ENCODE measurements at regions not wholly inside any gene's neighbourhood (a gene's known extent, or its start where the extent isn't known, plus 50 kb on each side); places are given as distances from the start of the nearest gene placed in this dataset.

DNA sequence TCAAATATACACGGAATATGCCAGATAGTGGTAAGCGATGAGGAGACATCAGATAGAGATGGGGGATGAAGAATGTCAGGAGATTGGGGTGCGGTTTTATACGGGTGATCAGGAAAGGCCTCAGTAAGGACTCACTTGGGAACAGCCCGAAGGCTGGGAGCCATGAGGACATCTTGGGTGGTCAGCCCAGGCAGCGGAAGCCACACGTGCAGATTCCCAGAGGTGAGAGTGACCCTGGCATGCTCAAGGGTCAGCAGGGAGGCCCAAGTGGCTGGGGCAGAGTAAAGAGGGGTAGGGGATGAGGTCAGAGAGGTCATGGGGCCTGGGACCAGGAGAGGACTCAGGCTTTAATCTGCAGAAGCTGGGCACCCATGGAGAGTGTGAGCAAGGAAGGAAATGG is 106.6 kb downstream of the MATN1 start:
- no peaks in the 10 kb centered on the region for H3K4me1 ChIP-seq (ENCODE audit: control insufficient read depth in 1 of 2, insufficient read depth in 2 of 2, low read length in 2 of 2)
- no peak overlapping the region for H3K4me3 ChIP-seq (ENCODE audit: low read depth in 1 of 2, low read length in 2 of 2)
- H3K9me3 ChIP-seq (ENCODE audit: control insufficient read depth in 1 of 2, low read length in 2 of 2) = no peaks in the 10 kb centered on the region
- no peak overlapping the region for H3K27ac ChIP-seq (ENCODE audit: low read length)
- no peaks in the 10 kb centered on the region for H3K27me3 ChIP-seq (ENCODE audit: low read depth, low read length)
- H3K36me3 ChIP-seq (ENCODE audit: control insufficient read depth in 1 of 2, insufficient read depth in 2 of 2, low read length in 2 of 2) = no peaks in the 10 kb centered on the region

DNA sequence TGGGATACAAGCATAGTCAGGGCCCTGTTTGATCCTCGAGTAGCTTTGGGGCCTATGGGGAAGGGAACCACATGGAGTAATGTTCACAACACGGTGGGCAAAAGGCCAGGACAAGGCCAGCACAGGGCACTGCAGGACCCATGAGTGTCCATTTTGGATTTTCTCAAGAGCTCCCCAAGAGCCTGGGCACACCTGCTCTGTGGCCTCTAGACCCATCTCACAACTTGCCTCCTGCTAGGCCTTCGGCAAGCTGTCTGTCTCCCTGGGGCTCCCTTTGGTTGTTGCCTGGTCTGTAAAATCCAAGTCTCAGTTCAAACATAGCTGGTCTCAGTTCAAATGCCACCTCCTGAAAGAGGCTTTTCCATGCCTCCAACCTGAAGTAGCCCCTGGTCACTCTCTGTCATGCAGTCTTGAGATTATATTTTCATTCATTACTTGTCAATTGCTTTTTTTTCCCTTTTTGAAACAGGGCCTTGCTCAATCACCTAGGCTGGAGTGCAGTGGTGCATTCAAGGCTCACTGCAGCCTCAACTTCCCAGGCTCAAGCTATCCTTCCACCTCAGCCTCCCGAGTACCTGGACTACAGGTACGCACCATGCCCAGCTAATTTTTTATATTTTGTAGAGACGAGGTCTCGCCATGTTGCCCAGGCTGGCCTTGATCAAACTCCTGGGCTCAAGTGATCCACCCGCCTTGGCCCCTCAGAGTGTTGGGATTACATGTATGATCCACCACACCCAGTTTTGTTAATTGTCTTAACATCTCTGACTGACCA is 107.4 kb downstream of the MATN1 start:
- Histone ChIP-seq H3K36me3 (ENCODE audit: control insufficient read depth in 1 of 2, insufficient read depth in 2 of 2, low read length in 2 of 2) (no peaks in the 10 kb centered on the region), H3K27ac (ENCODE audit: low read length) (no peak overlapping the region), H3K9me3 (ENCODE audit: control insufficient read depth in 1 of 2, low read length in 2 of 2) (no peaks in the 10 kb centered on the region), H3K4me3 (ENCODE audit: low read depth in 1 of 2, low read length in 2 of 2) (no peak overlapping the region), H3K4me1 (ENCODE audit: control insufficient read depth in 1 of 2, insufficient read depth in 2 of 2, low read length in 2 of 2) (no peaks in the 10 kb centered on the region), H3K27me3 (ENCODE audit: low read depth, low read length) (no peaks in the 10 kb centered on the region)

DNA sequence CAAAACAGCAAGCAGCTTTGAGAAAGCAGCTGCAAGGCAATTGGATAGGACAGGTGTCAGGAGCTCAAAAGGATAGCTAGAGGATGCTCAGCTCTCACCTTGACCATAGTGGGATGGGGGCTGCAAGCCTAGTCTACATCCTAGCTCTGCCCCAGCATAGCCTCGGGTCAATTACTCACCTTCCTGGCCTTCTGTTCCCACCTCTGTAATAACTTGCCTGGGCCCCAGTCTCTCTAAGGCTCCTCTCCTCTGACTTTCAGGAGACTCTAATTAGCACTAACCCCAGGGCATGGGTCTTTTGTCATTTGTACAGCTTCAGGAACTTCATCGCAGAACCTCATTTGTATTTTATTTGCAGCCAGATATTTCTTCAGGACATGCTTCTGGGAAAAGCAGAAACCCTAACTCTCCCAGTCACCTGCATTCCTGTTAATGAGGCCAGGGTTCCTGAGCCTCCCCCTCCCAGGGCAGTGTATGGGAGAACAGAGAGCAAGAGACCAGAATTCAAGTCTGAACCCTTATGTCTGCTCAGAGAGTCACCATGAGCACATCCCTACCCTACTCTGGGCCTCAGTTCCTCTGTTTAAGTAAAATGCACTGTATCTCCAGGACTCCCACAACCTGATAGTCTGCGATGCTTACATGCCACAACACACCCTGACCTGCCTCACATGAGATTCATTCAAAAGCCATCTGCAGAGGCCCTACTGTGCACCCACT is 108.1 kb downstream of the MATN1 start:
- H3K4me3 ChIP-seq (ENCODE audit: low read depth in 1 of 2, low read length in 2 of 2) = no peak overlapping the region
- H3K36me3 ChIP-seq (ENCODE audit: control insufficient read depth in 1 of 2, insufficient read depth in 2 of 2, low read length in 2 of 2) = no peaks in the 10 kb centered on the region
- no peaks in the 10 kb centered on the region for H3K4me1 ChIP-seq (ENCODE audit: control insufficient read depth in 1 of 2, insufficient read depth in 2 of 2, low read length in 2 of 2)
- H3K27ac ChIP-seq (ENCODE audit: low read length) = no peak overlapping the region
- no peaks in the 10 kb centered on the region for H3K9me3 ChIP-seq (ENCODE audit: control insufficient read depth in 1 of 2, low read length in 2 of 2)
- H3K27me3 ChIP-seq (ENCODE audit: low read depth, low read length) = no peaks in the 10 kb centered on the region

DNA sequence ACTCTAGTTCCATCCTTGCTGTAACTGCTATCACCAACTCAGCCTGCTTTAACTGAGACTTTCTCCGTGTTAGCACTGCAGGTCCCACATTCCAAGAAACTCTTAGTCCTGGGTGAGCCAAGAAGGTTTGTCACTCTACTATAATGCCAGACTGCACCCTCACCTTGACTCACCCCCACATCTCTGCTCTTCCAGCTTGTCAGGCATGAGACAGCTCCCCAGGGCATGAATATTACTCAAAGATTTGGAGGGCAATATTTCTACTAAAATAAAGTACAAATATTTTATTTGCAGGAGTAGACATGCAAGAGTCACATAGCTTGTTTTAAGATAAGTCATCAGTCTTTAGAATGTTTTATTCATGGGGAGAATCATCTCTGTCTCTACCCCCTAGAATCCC is 110.2 kb downstream of the MATN1 start:
- H3K9me3 ChIP-seq (ENCODE audit: control insufficient read depth in 1 of 2, low read length in 2 of 2) = no peaks in the 10 kb centered on the region
- H3K27ac ChIP-seq (ENCODE audit: low read length) = no peak overlapping the region
- H3K27me3 ChIP-seq (ENCODE audit: low read depth, low read length) = no peaks in the 10 kb centered on the region
- no peaks in the 10 kb centered on the region for H3K36me3 ChIP-seq (ENCODE audit: control insufficient read depth in 1 of 2, insufficient read depth in 2 of 2, low read length in 2 of 2)
- H3K4me3 ChIP-seq (ENCODE audit: low read depth in 1 of 2, low read length in 2 of 2) = no peak overlapping the region
- H3K4me1 ChIP-seq (ENCODE audit: control insufficient read depth in 1 of 2, insufficient read depth in 2 of 2, low read length in 2 of 2) = no peaks in the 10 kb centered on the region

DNA sequence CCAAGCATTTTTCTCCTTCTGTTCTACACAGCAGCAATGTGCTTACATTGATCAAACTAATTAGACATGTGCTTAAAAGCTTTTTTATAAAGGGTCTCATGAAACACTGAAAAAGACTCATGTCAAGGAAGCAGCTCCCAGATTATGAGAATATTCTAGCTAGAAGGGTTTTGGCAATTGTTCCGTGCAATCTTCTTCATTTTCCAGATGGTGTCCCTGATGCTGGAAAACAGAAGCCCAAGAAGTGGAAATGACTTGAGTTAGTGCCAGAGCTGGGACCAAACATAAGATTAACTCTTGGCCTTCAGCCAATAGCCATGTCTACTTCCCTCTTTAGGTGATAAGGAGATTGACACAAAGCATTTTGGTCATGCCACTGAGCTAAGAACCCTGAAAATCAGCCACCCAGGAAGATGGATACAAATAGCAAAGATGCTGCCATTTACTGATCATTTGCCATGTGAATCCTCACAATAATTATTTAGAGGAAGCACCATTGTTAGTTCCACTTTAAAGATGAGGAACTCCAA is 110.8 kb downstream of the MATN1 start:
- Histone ChIP-seq H3K4me1 (ENCODE audit: control insufficient read depth in 1 of 2, insufficient read depth in 2 of 2, low read length in 2 of 2) (no peaks in the 10 kb centered on the region), H3K9me3 (ENCODE audit: control insufficient read depth in 1 of 2, low read length in 2 of 2) (no peaks in the 10 kb centered on the region), H3K27ac (ENCODE audit: low read length) (no peak overlapping the region), H3K27me3 (ENCODE audit: low read depth, low read length) (no peaks in the 10 kb centered on the region), H3K36me3 (ENCODE audit: control insufficient read depth in 1 of 2, insufficient read depth in 2 of 2, low read length in 2 of 2) (no peaks in the 10 kb centered on the region), H3K4me3 (ENCODE audit: low read depth in 1 of 2, low read length in 2 of 2) (no peak overlapping the region)

DNA sequence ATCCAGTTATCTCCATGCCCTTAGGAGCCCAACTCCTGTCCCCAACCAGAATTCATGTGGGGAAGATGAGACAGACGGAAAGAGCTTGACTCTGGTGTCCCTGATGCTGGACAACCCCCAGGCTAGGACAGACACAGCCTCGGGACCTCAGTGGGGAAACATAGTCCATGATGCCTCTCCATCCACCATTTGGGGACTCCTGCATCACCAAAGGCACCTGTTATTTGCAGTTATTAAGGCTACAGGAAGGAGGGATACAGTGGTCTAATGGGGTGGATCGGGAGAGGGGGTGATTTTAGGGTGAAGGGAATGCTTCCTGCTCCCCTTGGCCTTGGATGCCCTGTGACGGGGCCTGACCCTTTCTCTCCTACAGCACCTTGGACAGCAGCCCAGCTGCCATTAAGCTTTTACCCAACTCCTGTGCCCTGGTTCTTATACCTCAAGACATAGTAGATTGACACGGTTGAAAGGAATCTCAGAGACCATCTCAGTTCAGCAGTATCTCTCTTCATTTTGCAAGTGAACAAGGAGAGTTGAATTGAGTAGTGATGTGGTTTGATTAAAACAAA is 111.6 kb downstream of the MATN1 start:
- Histone ChIP-seq H3K4me3 (ENCODE audit: low read depth in 1 of 2, low read length in 2 of 2) (no peak overlapping the region), H3K27me3 (ENCODE audit: low read depth, low read length) (no peaks in the 10 kb centered on the region), H3K36me3 (ENCODE audit: control insufficient read depth in 1 of 2, insufficient read depth in 2 of 2, low read length in 2 of 2) (no peaks in the 10 kb centered on the region), H3K9me3 (ENCODE audit: control insufficient read depth in 1 of 2, low read length in 2 of 2) (no peaks in the 10 kb centered on the region), H3K27ac (ENCODE audit: low read length) (no peak overlapping the region), H3K4me1 (ENCODE audit: control insufficient read depth in 1 of 2, insufficient read depth in 2 of 2, low read length in 2 of 2) (no peaks in the 10 kb centered on the region)

DNA sequence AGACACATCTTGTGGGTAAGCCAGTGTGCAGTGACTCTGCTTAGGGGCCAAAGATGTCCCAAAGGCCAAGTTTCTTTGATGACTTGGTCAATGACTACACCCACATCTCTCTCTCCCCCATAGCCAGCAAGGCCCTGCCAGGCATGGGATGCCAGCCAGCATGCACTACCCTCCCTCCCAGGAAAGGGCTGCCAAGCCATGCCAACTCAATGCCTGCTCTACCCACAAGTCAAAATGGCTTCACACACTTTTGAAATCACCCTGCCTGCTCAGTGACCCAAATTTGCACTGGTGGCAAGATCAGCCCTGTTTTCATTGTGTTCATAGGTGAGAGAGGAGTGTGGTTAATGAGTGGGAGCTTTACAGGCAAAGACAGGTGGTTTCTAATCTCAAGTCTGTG is 112.5 kb downstream of the MATN1 start:
- Histone ChIP-seq H3K4me3 (ENCODE audit: low read depth in 1 of 2, low read length in 2 of 2) (no peak overlapping the region), H3K36me3 (ENCODE audit: control insufficient read depth in 1 of 2, insufficient read depth in 2 of 2, low read length in 2 of 2) (no peaks in the 10 kb centered on the region), H3K9me3 (ENCODE audit: control insufficient read depth in 1 of 2, low read length in 2 of 2) (no peaks in the 10 kb centered on the region), H3K4me1 (ENCODE audit: control insufficient read depth in 1 of 2, insufficient read depth in 2 of 2, low read length in 2 of 2) (no peaks in the 10 kb centered on the region), H3K27me3 (ENCODE audit: low read depth, low read length) (no peaks in the 10 kb centered on the region), H3K27ac (ENCODE audit: low read length) (no peak overlapping the region)

DNA sequence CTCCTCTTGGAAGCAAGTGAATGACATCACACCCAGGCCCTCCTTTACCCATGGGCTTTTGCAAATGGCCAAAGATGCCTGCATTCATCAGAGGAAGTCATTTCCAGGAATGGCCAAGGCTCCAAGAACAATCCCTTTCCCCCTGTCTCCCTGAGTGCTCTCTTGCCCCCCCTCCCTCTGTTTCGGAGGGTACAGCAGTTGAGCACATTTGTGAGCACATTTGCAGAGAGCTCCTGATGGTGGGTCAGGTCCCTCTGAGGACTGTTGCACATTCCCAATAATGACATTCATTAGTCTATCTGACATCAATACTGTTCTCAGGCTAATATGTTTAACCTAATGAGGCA is 113.4 kb downstream of the MATN1 start:
- Histone ChIP-seq H3K27ac (ENCODE audit: low read length) (no peak overlapping the region), H3K36me3 (ENCODE audit: control insufficient read depth in 1 of 2, insufficient read depth in 2 of 2, low read length in 2 of 2) (no peaks in the 10 kb centered on the region), H3K4me3 (ENCODE audit: low read depth in 1 of 2, low read length in 2 of 2) (no peak overlapping the region), H3K9me3 (ENCODE audit: control insufficient read depth in 1 of 2, low read length in 2 of 2) (no peaks in the 10 kb centered on the region), H3K4me1 (ENCODE audit: control insufficient read depth in 1 of 2, insufficient read depth in 2 of 2, low read length in 2 of 2) (no peaks in the 10 kb centered on the region), H3K27me3 (ENCODE audit: low read depth, low read length) (no peaks in the 10 kb centered on the region)

DNA sequence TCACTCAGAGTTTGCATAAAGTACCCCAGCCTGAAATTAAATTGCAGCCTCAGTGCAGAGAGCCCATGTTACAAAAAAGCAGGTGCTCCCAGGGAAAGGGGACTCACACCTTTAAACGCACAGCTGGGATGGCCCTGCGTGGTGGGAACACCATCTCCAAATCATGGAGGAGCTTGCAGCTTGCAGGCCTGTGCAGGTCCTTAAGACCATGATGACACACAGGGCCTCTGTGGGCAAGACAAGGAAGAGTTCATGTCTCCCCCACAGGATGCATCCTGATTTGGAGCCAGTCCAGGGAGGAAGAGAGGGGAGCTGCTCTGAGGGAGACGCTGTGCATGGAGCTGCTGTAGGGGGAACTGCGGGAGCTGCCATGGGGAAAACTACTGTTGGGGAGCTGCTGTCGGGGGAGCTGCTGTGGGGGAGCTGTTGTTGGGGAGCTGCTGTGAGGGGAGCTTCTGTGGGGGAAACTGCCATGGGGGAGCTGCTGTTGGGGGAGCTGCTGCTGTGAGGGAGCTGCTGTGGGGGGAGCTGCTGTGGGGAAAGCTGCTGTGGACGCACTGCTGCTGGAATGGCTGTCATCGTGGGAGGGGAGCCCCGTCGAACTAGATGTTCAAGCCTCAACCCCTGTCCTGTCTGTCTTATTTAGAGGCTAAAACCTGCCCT is 113.9 kb downstream of the MATN1 start:
- Histone ChIP-seq H3K4me3 (ENCODE audit: low read depth in 1 of 2, low read length in 2 of 2) (no peak overlapping the region), H3K27me3 (ENCODE audit: low read depth, low read length) (no peaks in the 10 kb centered on the region), H3K9me3 (ENCODE audit: control insufficient read depth in 1 of 2, low read length in 2 of 2) (no peaks in the 10 kb centered on the region), H3K36me3 (ENCODE audit: control insufficient read depth in 1 of 2, insufficient read depth in 2 of 2, low read length in 2 of 2) (no peaks in the 10 kb centered on the region), H3K4me1 (ENCODE audit: control insufficient read depth in 1 of 2, insufficient read depth in 2 of 2, low read length in 2 of 2) (no peaks in the 10 kb centered on the region), H3K27ac (ENCODE audit: low read length) (no peak overlapping the region)

DNA sequence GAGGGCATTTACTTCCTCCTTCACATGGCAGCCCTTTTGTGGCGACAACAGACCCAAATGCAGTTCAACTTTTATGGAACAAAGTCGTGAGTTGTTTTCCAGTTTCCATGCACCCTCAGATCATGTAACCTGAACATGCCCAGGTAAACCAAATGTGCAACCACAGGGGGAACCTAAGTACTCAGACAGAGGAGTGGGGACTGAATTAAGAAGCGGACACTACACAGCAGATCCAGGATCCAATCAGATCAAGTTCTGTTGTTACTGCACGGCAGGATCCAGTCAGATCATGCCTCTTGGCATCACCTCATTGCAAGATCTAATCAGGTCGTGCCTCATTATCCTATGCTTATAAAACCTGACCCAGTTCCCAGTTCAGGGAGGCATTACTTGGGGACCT is 115.7 kb downstream of the MATN1 start:
- no peaks in the 10 kb centered on the region for H3K27me3 ChIP-seq (ENCODE audit: low read depth, low read length)
- H3K9me3 ChIP-seq (ENCODE audit: control insufficient read depth in 1 of 2, low read length in 2 of 2) = no peaks in the 10 kb centered on the region
- no peak overlapping the region for H3K27ac ChIP-seq (ENCODE audit: low read length)
- H3K36me3 ChIP-seq (ENCODE audit: control insufficient read depth in 1 of 2, insufficient read depth in 2 of 2, low read length in 2 of 2) = no peaks in the 10 kb centered on the region
- no peak overlapping the region for H3K4me3 ChIP-seq (ENCODE audit: low read depth in 1 of 2, low read length in 2 of 2)
- H3K4me1 ChIP-seq (ENCODE audit: control insufficient read depth in 1 of 2, insufficient read depth in 2 of 2, low read length in 2 of 2) = no peaks in the 10 kb centered on the region

DNA sequence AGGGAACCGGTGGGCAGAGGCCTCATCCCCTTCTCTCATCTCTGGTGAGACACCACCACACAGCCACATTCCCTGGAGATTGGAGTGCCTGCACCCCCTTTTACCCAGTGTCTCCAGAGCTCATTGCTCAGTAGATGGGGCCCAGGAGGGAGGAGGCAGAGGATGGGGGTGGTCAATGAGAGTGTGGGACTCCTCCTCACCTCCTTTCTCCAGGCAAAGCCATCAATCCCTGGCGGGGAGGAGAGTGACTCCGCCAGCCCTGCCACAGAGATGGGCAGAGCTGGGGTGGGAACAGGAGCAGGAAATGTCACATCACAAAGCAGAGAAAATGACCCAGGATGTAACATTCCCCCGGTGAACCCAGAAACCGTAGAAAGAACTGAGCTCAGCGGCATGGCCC is 117.2 kb downstream of the MATN1 start:
- Histone ChIP-seq H3K27ac (ENCODE audit: low read length) (no peak overlapping the region), H3K27me3 (ENCODE audit: low read depth, low read length) (no peaks in the 10 kb centered on the region), H3K4me1 (ENCODE audit: control insufficient read depth in 1 of 2, insufficient read depth in 2 of 2, low read length in 2 of 2) (no peaks in the 10 kb centered on the region), H3K9me3 (ENCODE audit: control insufficient read depth in 1 of 2, low read length in 2 of 2) (no peaks in the 10 kb centered on the region), H3K4me3 (ENCODE audit: low read depth in 1 of 2, low read length in 2 of 2) (no peak overlapping the region), H3K36me3 (ENCODE audit: control insufficient read depth in 1 of 2, insufficient read depth in 2 of 2, low read length in 2 of 2) (no peaks in the 10 kb centered on the region)
